ENCODE measurements at regions not wholly inside any gene's neighbourhood (a gene's known extent, or its start where the extent isn't known, plus 50 kb on each side); places are given as distances from the start of the nearest gene placed in this dataset.

DNA sequence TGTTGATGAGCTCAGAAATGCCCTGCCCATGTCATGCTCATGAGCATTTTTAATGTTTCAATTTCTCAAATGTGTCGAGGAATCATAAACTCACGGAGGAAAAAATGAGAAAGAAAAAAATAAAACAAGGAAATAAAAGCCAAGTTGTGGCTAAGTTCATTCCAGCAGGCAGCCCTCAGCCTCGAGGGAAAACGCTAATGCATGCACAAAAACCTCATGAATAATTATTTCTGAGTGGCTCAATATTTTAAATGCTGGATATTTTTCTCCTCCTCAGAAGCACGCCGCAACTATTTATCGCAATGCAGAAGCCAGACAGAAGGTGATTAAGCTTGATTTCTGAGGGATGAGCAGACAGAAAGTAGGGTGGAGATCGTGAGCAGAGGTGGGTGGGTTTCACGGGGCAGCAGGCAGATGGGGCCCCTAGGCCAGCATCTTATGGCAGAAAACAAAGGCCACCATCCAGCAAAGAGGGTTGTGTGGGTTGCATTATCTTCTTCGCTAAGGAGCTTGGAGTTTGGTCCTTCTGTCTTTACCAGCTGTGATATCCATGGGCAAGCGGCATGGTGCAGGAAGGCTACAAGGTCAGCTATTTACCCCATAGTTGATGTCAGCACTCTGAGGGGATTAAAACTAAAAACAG, 151.5 kb upstream of the LRFN2 start:
- TF ChIP-seq, protein P1, sequence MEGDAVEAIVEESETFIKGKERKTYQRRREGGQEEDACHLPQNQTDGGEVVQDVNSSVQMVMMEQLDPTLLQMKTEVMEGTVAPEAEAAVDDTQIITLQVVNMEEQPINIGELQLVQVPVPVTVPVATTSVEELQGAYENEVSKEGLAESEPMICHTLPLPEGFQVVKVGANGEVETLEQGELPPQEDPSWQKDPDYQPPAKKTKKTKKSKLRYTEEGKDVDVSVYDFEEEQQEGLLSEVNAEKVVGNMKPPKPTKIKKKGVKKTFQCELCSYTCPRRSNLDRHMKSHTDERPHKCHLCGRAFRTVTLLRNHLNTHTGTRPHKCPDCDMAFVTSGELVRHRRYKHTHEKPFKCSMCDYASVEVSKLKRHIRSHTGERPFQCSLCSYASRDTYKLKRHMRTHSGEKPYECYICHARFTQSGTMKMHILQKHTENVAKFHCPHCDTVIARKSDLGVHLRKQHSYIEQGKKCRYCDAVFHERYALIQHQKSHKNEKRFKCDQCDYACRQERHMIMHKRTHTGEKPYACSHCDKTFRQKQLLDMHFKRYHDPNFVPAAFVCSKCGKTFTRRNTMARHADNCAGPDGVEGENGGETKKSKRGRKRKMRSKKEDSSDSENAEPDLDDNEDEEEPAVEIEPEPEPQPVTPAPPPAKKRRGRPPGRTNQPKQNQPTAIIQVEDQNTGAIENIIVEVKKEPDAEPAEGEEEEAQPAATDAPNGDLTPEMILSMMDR (IDR thresholded peaks at IDR 0.05), result no peak
- TF ChIP-seq POLR2A (IDR thresholded peaks at IDR 0.05; ENCODE audit: low read depth) (no peak), POLR2AphosphoS5 (IDR thresholded peaks at IDR 0.05) (no peak)
